BE2C (cell line): ENCODE measurements at regions not wholly inside any gene's neighbourhood (a gene's known extent, or its start where the extent isn't known, plus 50 kb on each side); places are given as distances from the start of the nearest gene placed in this dataset.

Experiments
- DNase-seq: peaks from one replicate; pipeline ENCODE4 v3.0.0-alpha.2; 2020
- H3K27me3 ChIP-seq: fragments of 250-450 bp; sonication (Bioruptor Pico); 2 replicates; pipeline ENCODE4 v1.5.1; 2020; ENCODE audit warnings: mild to moderate bottlenecking
- H3K36me3 ChIP-seq: fragments of 250-450 bp; sonication (Bioruptor Pico); 2 replicates; pipeline ENCODE4 v1.5.1; 2020; ENCODE audit warnings: mild to moderate bottlenecking
- H3K4me1 ChIP-seq: fragments of 250-450 bp; sonication (Bioruptor Pico); 2 replicates; pipeline ENCODE4 v1.5.1; 2020
- H3K4me3 ChIP-seq: 2 replicates; pipeline ENCODE4 v1.5.1; 2011; ENCODE audit warnings: low read depth, low read length
- H3K9me3 ChIP-seq: fragments of 250-450 bp; sonication (Bioruptor Pico); 2 replicates; pipeline ENCODE4 v1.5.1; 2020
- CTCF ChIP-seq: IDR thresholded peaks from 2 replicates; pipeline ENCODE4 v1.5.1; 2012; ENCODE audit warnings: mild to moderate bottlenecking, low read depth, low read length

- no peak for TF ChIP-seq CTCF
- Histone ChIP-seq H3K4me3 (no peak overlapping the region), H3K9me3 (no peaks in the 10 kb centered on the region), H3K4me1 (no peaks in the 10 kb centered on the region), H3K27me3 (no peaks in the 10 kb centered on the region), H3K36me3 (no peaks in the 10 kb centered on the region)
- no peak for DNase-seq
These were observed 261.9 kb upstream of the ECI2 start for GRCh38 chr6:4397307-4397706.

- no peak for DNase-seq
- Histone ChIP-seq H3K27me3 (no peaks in the 10 kb centered on the region), H3K4me1 (no peaks in the 10 kb centered on the region), H3K9me3 (no peaks in the 10 kb centered on the region), H3K36me3 (no peaks in the 10 kb centered on the region), H3K4me3 (no peak overlapping the region)
- no peak for TF ChIP-seq CTCF
These were observed 260.7 kb upstream of the ECI2 start for GRCh38 chr6:4396044-4396443.

GRCh38 chr6:4395386-4395785 lies 260.0 kb upstream of the ECI2 start:
- Histone ChIP-seq H3K4me1 (no peaks in the 10 kb centered on the region), H3K4me3 (no peak overlapping the region), H3K27me3 (no peaks in the 10 kb centered on the region), H3K36me3 (no peaks in the 10 kb centered on the region), H3K9me3 (no peaks in the 10 kb centered on the region)
- TF ChIP-seq CTCF = no peak
- no peak for DNase-seq

GRCh38 chr6:4394786-4395185 lies 259.4 kb upstream of the ECI2 start:
- Histone ChIP-seq H3K27me3 (no peaks in the 10 kb centered on the region), H3K4me1 (no peaks in the 10 kb centered on the region), H3K9me3 (no peaks in the 10 kb centered on the region), H3K36me3 (no peaks in the 10 kb centered on the region), H3K4me3 (no peak overlapping the region)
- no peak for TF ChIP-seq CTCF
- DNase-seq = no peak

- Histone ChIP-seq H3K36me3 (no peaks in the 10 kb centered on the region), H3K9me3 (no peaks in the 10 kb centered on the region), H3K4me3 (no peak overlapping the region), H3K27me3 (no peaks in the 10 kb centered on the region), H3K4me1 (no peaks in the 10 kb centered on the region)
- DNase-seq = no peak
- TF ChIP-seq CTCF = no peak
These were observed 253.3 kb upstream of the ECI2 start for GRCh38 chr6:4388675-4389074.

GRCh38 chr6:4384656-4385055 lies 249.3 kb upstream of the ECI2 start:
- TF ChIP-seq CTCF = no peak
- Histone ChIP-seq H3K36me3 (no peaks in the 10 kb centered on the region), H3K9me3 (no peaks in the 10 kb centered on the region), H3K4me1 (no peaks in the 10 kb centered on the region), H3K27me3 (peaks cover 3% of the 10 kb centered on the region; the same call in 1 of the 2 replicates), H3K4me3 (no peak overlapping the region)
- no peak for DNase-seq
